Astrocyte (in vitro differentiated cells and primary cell): ENCODE measurements at regions not wholly inside any gene's neighbourhood (a gene's known extent, or its start where the extent isn't known, plus 50 kb on each side); places are given as distances from the start of the nearest gene placed in this dataset.

Experiments
- DNase-seq: peaks from one replicate; pipeline ENCODE4 v3.0.0-alpha.2; 2010; ENCODE audit warnings: low read depth
- FAIRE-seq: peaks from 2 replicates; lab custom pipeline; 2011; peaks lifted over from hg19 to GRCh38; lab: Jason Lieb, UNC
- H2AFZ ChIP-seq: 2 replicates; pipeline ENCODE4 v1.6.0; 2012; ENCODE audit warnings: low read depth, low read length, inconsistent platforms
- H3K27ac ChIP-seq: 2 replicates; pipeline ENCODE4 v1.5.1; 2011; ENCODE audit warnings: low read depth, low read length, inconsistent platforms
- H3K27me3 ChIP-seq: 2 replicates; pipeline ENCODE4 v1.6.0; 2011; ENCODE audit warnings: low read length, inconsistent platforms; ENCODE audit not compliant: insufficient read depth
- H3K36me3 ChIP-seq: 2 replicates; pipeline ENCODE4 v1.5.1; 2011; ENCODE audit warnings: low read length, inconsistent platforms; ENCODE audit not compliant: insufficient read depth
- H3K4me1 ChIP-seq: 2 replicates; pipeline ENCODE4 v1.5.1; 2011; ENCODE audit warnings: low read length, inconsistent platforms; ENCODE audit not compliant: insufficient read depth
- H3K4me2 ChIP-seq: 2 replicates; pipeline ENCODE4 v1.6.0; 2012; ENCODE audit warnings: low read length, inconsistent platforms
- H3K4me3 ChIP-seq: 2 replicates; pipeline ENCODE4 v1.5.1; 2011; ENCODE audit warnings: low read depth, mild to moderate bottlenecking, low read length, inconsistent platforms; ENCODE audit not compliant: insufficient read depth
- H3K79me2 ChIP-seq: 2 replicates; pipeline ENCODE4 v1.6.0; 2012; ENCODE audit warnings: mild to moderate bottlenecking, low read length, inconsistent platforms; ENCODE audit not compliant: insufficient read depth
- H3K9ac ChIP-seq: 2 replicates; pipeline ENCODE4 v1.6.0; 2012; ENCODE audit warnings: mild to moderate bottlenecking, low read length, inconsistent platforms
- H3K9me3 ChIP-seq: 2 replicates; pipeline ENCODE4 v1.5.1; 2012; ENCODE audit warnings: low read depth, mild to moderate bottlenecking, low read length, inconsistent platforms; ENCODE audit not compliant: insufficient read depth
- H4K20me1 ChIP-seq: 2 replicates; pipeline ENCODE4 v1.6.0; 2012; ENCODE audit warnings: low read length, inconsistent platforms; ENCODE audit not compliant: insufficient read depth
- H3K27ac Mint-ChIP-seq: one replicate; pipeline ENCODE4 v1.8.0; 2021; ENCODE audit warnings: mild to moderate bottlenecking, mixed read lengths; ENCODE audit not compliant: unreplicated experiment
- H3K27me3 Mint-ChIP-seq: one replicate; pipeline ENCODE4 v1.8.0; 2021; ENCODE audit warnings: low read depth, mixed read lengths; ENCODE audit not compliant: unreplicated experiment
- H3K36me3 Mint-ChIP-seq: one replicate; pipeline ENCODE4 v1.8.0; 2021; ENCODE audit warnings: low read depth, mixed read lengths; ENCODE audit not compliant: unreplicated experiment
- H3K4me1 Mint-ChIP-seq: one replicate; pipeline ENCODE4 v1.8.0; 2021; ENCODE audit warnings: low read depth, mixed read lengths; ENCODE audit not compliant: unreplicated experiment
- H3K4me3 Mint-ChIP-seq: one replicate; pipeline ENCODE4 v1.8.0; 2021; ENCODE audit warnings: mild to moderate bottlenecking, moderate library complexity, mixed read lengths; ENCODE audit not compliant: unreplicated experiment
- H3K9me3 Mint-ChIP-seq: one replicate; pipeline ENCODE4 v1.8.0; 2021; ENCODE audit warnings: mild to moderate bottlenecking, mixed read lengths; ENCODE audit not compliant: unreplicated experiment
- CTCF ChIP-seq: IDR thresholded peaks from 2 replicates; pipeline ENCODE4 v1.5.1; 2011; ENCODE audit warnings: low read depth, mild to moderate bottlenecking, inconsistent platforms, low read length, moderate library complexity; ENCODE audit not compliant: insufficient read depth
- EZH2 ChIP-seq: IDR thresholded peaks from 2 replicates; pipeline ENCODE4 v1.6.1; 2012; ENCODE audit warnings: mild to moderate bottlenecking, low read length, inconsistent platforms; ENCODE audit not compliant: insufficient read depth

- no peak for TF ChIP-seq CTCF
- no peak for TF ChIP-seq EZH2
- Mint-ChIP-seq H3K36me3 (no peaks in the 10 kb centered on the region), H3K4me1 (peaks cover 15% of the 10 kb centered on the region), H3K27me3 (no peaks in the 10 kb centered on the region), H3K4me3 (no peak overlapping the region), H3K9me3 (no peaks in the 10 kb centered on the region), H3K27ac (no peak overlapping the region)
- Histone ChIP-seq H3K27ac (no peak overlapping the region), H2AFZ (no peak overlapping the region), H3K4me1 (no peaks in the 10 kb centered on the region), H3K9me3 (no peaks in the 10 kb centered on the region), H3K4me3 (no peak overlapping the region), H3K36me3 (no peaks in the 10 kb centered on the region), H3K9ac (no peak overlapping the region), H3K27me3 (no peaks in the 10 kb centered on the region), H3K79me2 (no peaks in the 10 kb centered on the region), H3K4me2 (no peak overlapping the region), H4K20me1 (no peaks in the 10 kb centered on the region)
- FAIRE-seq (no peak), DNase-seq (no peak)
Observed at GRCh38 chr4:117811731-117812130, 222.6 kb upstream of the NDST3 start.

DNA sequence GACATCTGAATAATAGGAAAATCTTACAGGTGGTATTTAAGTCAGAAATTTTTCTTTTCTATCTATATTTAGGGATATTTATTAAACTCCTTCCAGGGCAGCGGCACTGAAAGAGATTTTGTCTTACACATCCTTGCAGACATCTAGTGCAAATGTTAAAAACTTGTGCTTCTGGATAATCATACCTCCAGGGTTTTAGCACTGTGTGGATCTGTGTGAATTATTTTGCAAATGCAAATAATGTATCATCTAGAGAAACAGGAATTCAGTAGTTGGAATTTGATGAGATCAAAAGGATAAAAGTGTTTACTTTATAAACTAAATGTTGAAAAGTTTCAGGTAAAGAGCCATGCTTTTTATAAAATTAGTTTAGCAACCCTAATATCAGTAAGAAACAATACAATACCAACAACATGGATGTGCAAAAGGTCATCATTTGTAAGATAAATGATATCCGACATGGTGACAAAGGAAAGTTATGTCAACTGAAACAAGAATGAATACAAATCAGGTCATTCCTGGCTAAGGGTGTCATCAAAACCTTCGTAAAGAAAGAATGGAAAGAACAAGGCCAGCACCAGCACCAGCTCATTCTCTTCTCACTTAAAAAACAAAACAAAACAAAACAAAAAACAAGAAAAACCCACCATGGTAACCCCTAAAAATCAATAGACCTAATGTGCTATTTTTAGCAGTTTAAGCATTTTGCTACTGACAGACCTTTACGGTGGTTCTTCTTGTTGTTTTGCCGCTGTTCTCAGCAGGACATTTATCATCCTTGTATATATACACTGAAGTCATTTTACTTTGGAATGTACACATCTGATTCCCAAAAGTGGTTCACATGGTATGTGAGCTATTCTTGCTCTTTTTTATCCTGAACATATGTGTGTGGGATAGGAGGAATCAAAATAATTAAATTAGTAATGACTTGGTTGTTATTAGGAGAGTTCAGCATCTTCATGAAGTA, 219.7 kb upstream of the NDST3 start:
- peak; percentile 22 for DNase-seq

More for the DNA sequence above, 219.7 kb upstream of the NDST3 start:
- no peaks in the 10 kb centered on the region for H3K36me3 ChIP-seq
- no peaks in the 10 kb centered on the region for H3K4me1 ChIP-seq
- H3K79me2 ChIP-seq: no peaks in the 10 kb centered on the region
- H3K27ac Mint-ChIP-seq: no peak overlapping the region
- H3K27me3 Mint-ChIP-seq: no peaks in the 10 kb centered on the region
- H3K36me3 Mint-ChIP-seq: no peaks in the 10 kb centered on the region
- H3K9ac ChIP-seq: no peak overlapping the region
- TF ChIP-seq EZH2 (no peak), CTCF (no peak)
- H4K20me1 ChIP-seq: no peaks in the 10 kb centered on the region
- no peak overlapping the region for H3K4me3 Mint-ChIP-seq
- H3K9me3 Mint-ChIP-seq: no peaks in the 10 kb centered on the region
- no peak for FAIRE-seq
- H3K4me3 ChIP-seq: no peak overlapping the region
- H3K4me2 ChIP-seq: no peak overlapping the region
- no peak overlapping the region for H3K27ac ChIP-seq
- H2AFZ ChIP-seq: no peak overlapping the region
- peaks cover 9% of the 10 kb centered on the region for H3K4me1 Mint-ChIP-seq
- no peaks in the 10 kb centered on the region for H3K9me3 ChIP-seq
- H3K27me3 ChIP-seq: no peaks in the 10 kb centered on the region
